Endothelial cell of umbilical vein (primary cell): ENCODE measurements at regions not wholly inside any gene's neighbourhood (a gene's known extent, or its start where the extent isn't known, plus 50 kb on each side); places are given as distances from the start of the nearest gene placed in this dataset.
"Not testable (repeated sequence)": the region's sequence is repeated elsewhere in the genome, so short reads cannot be mapped to it uniquely, and the experiment has no call there.

ENCODE experiments used
- BruUV-seq: library from RNA; stranded (reverse); fragments of 400-500 nt; replicated peaks from 2 replicates; lab custom pipeline; 2021; lab: Mats Ljungman, UMichigan
- CTCF ChIA-PET: fragments of 300-600, 350-600 bp; sonication (Branson Sonifier 250); formaldehyde crosslinking; loops from one replicate; lab custom pipeline; 2021; ENCODE audit warnings: antibody characterized with exemption, inconsistent platforms; lab: Charles Lee
- POLR2A ChIA-PET: fragments of 300-600, 350-600 bp; sonication (Branson Sonifier 250); formaldehyde crosslinking; loops from one replicate; lab custom pipeline; 2021; ENCODE audit warnings: antibody characterized with exemption, inconsistent platforms; lab: Charles Lee
- DNase-seq: peaks from one replicate; pipeline ENCODE4 v3.0.0-alpha.2; 2011; ENCODE audit warnings: low read depth, low spot score
- FAIRE-seq: peaks from 2 replicates; lab custom pipeline; 2011; peaks lifted over from hg19 to GRCh38; lab: Jason Lieb, UNC
- H2AFZ ChIP-seq: 2 replicates; pipeline ENCODE4 v1.6.0; 2012; ENCODE audit warnings: low read depth, low read length, control low read depth, inconsistent platforms
- H3K27ac ChIP-seq: 2 replicates; pipeline ENCODE4 v1.5.1; 2011; ENCODE audit warnings: low read depth, mild to moderate bottlenecking, control low read depth, low read length, moderate library complexity; ENCODE audit not compliant: insufficient read depth
- H3K27me3 ChIP-seq, 2 experiments: 2 replicates each; pipeline versions ENCODE4 v1.6.0 to v1.6.1; 2011; ENCODE audit warnings: low read length in 2 of 2, mixed read lengths in 1 of 2; ENCODE audit not compliant: control insufficient read depth in 2 of 2, insufficient read depth in 2 of 2
- H3K36me3 ChIP-seq, 2 experiments: 2 replicates in 1 of 2; 3 replicates in 1 of 2; pipeline ENCODE4 v1.5.1; 2011; ENCODE audit warnings: low read length in 2 of 2, mild to moderate bottlenecking in 1 of 2, moderate library complexity in 1 of 2; ENCODE audit not compliant: control insufficient read depth in 2 of 2, insufficient read depth in 2 of 2; ENCODE audit errors: extremely low read depth in 1 of 2
- H3K4me1 ChIP-seq: 3 replicates; pipeline ENCODE4 v1.5.1; 2011; ENCODE audit warnings: mild to moderate bottlenecking, low read length; ENCODE audit not compliant: control insufficient read depth, insufficient read depth; ENCODE audit errors: extremely low read depth
- H3K4me2 ChIP-seq: 2 replicates; pipeline ENCODE4 v1.6.1; 2011; ENCODE audit warnings: low read length, control low read depth, mixed read lengths; ENCODE audit not compliant: insufficient read depth
- H3K4me3 ChIP-seq, 3 experiments: fragments of 200-600 bp in 1 of 3; sonication (generic), shearing (Covaris generic) in 1 of 3; replicated peaks in 1 of 3; 2 replicates each; pipeline ENCODE4 v1.5.1; 2011 to 2016; ENCODE audit warnings: control low read depth in 3 of 3, low read length in 3 of 3, mild to moderate bottlenecking in 2 of 3, inconsistent platforms in 1 of 3, low read depth in 1 of 3, moderate library complexity in 1 of 3; ENCODE audit not compliant: insufficient read depth in 1 of 3
- H3K79me2 ChIP-seq: 2 replicates; pipeline ENCODE4 v1.6.0; 2012; ENCODE audit warnings: low read length, inconsistent platforms; ENCODE audit not compliant: control insufficient read depth, insufficient read depth
- H3K9ac ChIP-seq: replicated peaks from 2 replicates; pipeline ENCODE3; 2011; ENCODE audit warnings: low read length, control low read depth; ENCODE audit not compliant: insufficient read depth; ENCODE audit errors: extremely low read depth
- H3K9me1 ChIP-seq: replicated peaks from 3 replicates; pipeline ENCODE4 v1.6.0; 2011; ENCODE audit warnings: mild to moderate bottlenecking, low read length; ENCODE audit not compliant: control insufficient read depth, insufficient read depth; ENCODE audit errors: extremely low read depth
- H3K9me3 ChIP-seq: replicated peaks from 2 replicates; pipeline ENCODE4 v1.5.1; 2012; ENCODE audit warnings: low read length, inconsistent platforms; ENCODE audit not compliant: control insufficient read depth, insufficient read depth
- H4K20me1 ChIP-seq: replicated peaks from 2 replicates; pipeline ENCODE3; 2011; ENCODE audit warnings: mild to moderate bottlenecking, low read length; ENCODE audit not compliant: control insufficient read depth, insufficient read depth; ENCODE audit errors: extremely low read depth
- dilution Hi-C: fragments of 300-500 bp; cut with MboI; formaldehyde crosslinking; loops from one replicate; pipeline ENCODE4 v1.15.0; 2019; ENCODE audit warnings: low sequenced_read_pairs; ENCODE audit not compliant: extremely low pct_ligation_motif_present
- intact Hi-C: fragments of 100-400 bp; cut with micrococcal nuclease; formaldehyde crosslinking; loops from one replicate; pipeline ENCODE4 v1.10.0; 2022

GRCh38 chr12:10453-10852 is 56.1 kb upstream of the IQSEC3 start:
- H3K27ac ChIP-seq, H3K9me1 ChIP-seq, H3K79me2 ChIP-seq, H4K20me1 ChIP-seq, CTCF ChIA-PET, intact Hi-C loops, H3K4me1 ChIP-seq, H3K36me3 ChIP-seq, H3K9me3 ChIP-seq, FAIRE-seq, H2AFZ ChIP-seq, DNase-seq, H3K9ac ChIP-seq, H3K4me2 ChIP-seq, dilution Hi-C loops, BruUV-seq, POLR2A ChIA-PET, H3K4me3 ChIP-seq, H3K27me3 ChIP-seq: not testable (repeated sequence)

- FAIRE-seq, H3K4me3 ChIP-seq, H3K36me3 ChIP-seq, H3K9me1 ChIP-seq, H3K4me2 ChIP-seq, dilution Hi-C loops, H3K27ac ChIP-seq, H3K27me3 ChIP-seq, H3K79me2 ChIP-seq, H3K4me1 ChIP-seq, POLR2A ChIA-PET, DNase-seq, intact Hi-C loops, CTCF ChIA-PET, BruUV-seq, H3K9ac ChIP-seq, H2AFZ ChIP-seq, H3K9me3 ChIP-seq, H4K20me1 ChIP-seq: not testable (repeated sequence)
Measured at GRCh38 chr12:10879-11812, 55.4 kb upstream of the IQSEC3 start.

- H2AFZ ChIP-seq, H3K4me1 ChIP-seq, H3K4me2 ChIP-seq, DNase-seq, dilution Hi-C loops, H4K20me1 ChIP-seq, H3K27me3 ChIP-seq, H3K9me1 ChIP-seq, H3K79me2 ChIP-seq, FAIRE-seq, H3K36me3 ChIP-seq, POLR2A ChIA-PET, H3K4me3 ChIP-seq, BruUV-seq, H3K9me3 ChIP-seq, H3K27ac ChIP-seq, CTCF ChIA-PET, intact Hi-C loops, H3K9ac ChIP-seq: not testable (repeated sequence)
Measured at GRCh38 chr12:12306-12705, 54.3 kb upstream of the IQSEC3 start.

GRCh38 chr12:12725-13640 is 53.6 kb upstream of the IQSEC3 start:
- POLR2A ChIA-PET, intact Hi-C loops, H3K9me1 ChIP-seq, H3K36me3 ChIP-seq, H4K20me1 ChIP-seq, H3K4me2 ChIP-seq, H3K4me3 ChIP-seq, H2AFZ ChIP-seq, H3K27ac ChIP-seq, H3K79me2 ChIP-seq, H3K9me3 ChIP-seq, H3K27me3 ChIP-seq, CTCF ChIA-PET, FAIRE-seq, H3K9ac ChIP-seq, BruUV-seq, H3K4me1 ChIP-seq, dilution Hi-C loops: not testable (repeated sequence)
- DNase-seq, result peak; percentile 67
